GM18499 (cell line): ENCODE measurements at regions not wholly inside any gene's neighbourhood (a gene's known extent, or its start where the extent isn't known, plus 50 kb on each side); places are given as distances from the start of the nearest gene placed in this dataset.

Experiments
- ATAC-seq: cut with Tn5 transposase; IDR thresholded peaks from one replicate; pipeline ENCODE4 v1.9.1; 2021; ENCODE audit warnings: moderate number of reproducible peaks; ENCODE audit not compliant: insufficient read depth, unreplicated experiment

GRCh38 chr10:4470231-4470835 lies 355.7 kb upstream of the AKR1E2 start:
- ATAC-seq = no peak

GRCh38 chr10:4467481-4467880 lies 358.5 kb upstream of the AKR1E2 start:
- ATAC-seq = no peak

GRCh38 chr10:4460267-4460666 lies 365.7 kb upstream of the AKR1E2 start:
- ATAC-seq = no peak

- ATAC-seq = no peak
Measured at GRCh38 chr10:4459531-4459930, 366.5 kb upstream of the AKR1E2 start.

GRCh38 chr10:4457597-4457996 lies 368.4 kb upstream of the AKR1E2 start:
- ATAC-seq = no peak

- no peak for ATAC-seq
Measured at GRCh38 chr10:4456776-4457175, 369.2 kb upstream of the AKR1E2 start.

- ATAC-seq = no peak
Measured at GRCh38 chr10:4456279-4456678, 369.7 kb upstream of the AKR1E2 start.

GRCh38 chr10:4453950-4454349 lies 372.1 kb upstream of the AKR1E2 start:
- ATAC-seq = no peak

- ATAC-seq = no peak
Measured at GRCh38 chr10:4453276-4453675, 372.7 kb upstream of the AKR1E2 start.

- no peak for ATAC-seq
Measured at GRCh38 chr10:4450981-4451908, 374.8 kb upstream of the AKR1E2 start.

GRCh38 chr10:4450169-4450568 lies 375.8 kb upstream of the AKR1E2 start:
- no peak for ATAC-seq

GRCh38 chr10:4448030-4448429 lies 378.0 kb upstream of the AKR1E2 start:
- ATAC-seq = no peak

- ATAC-seq = no peak
Measured at GRCh38 chr10:4443419-4443818, 382.6 kb upstream of the AKR1E2 start.

- no peak for ATAC-seq
Measured at GRCh38 chr10:4442296-4442695, 383.7 kb upstream of the AKR1E2 start.

- no peak for ATAC-seq
Measured at GRCh38 chr10:4440260-4440659, 385.7 kb upstream of the AKR1E2 start.

GRCh38 chr10:4437791-4438190 lies 388.2 kb upstream of the AKR1E2 start:
- ATAC-seq = no peak

- no peak for ATAC-seq
Measured at GRCh38 chr10:4437061-4437460, 388.9 kb upstream of the AKR1E2 start.

- no peak for ATAC-seq
Measured at GRCh38 chr10:4436103-4436502, 389.9 kb upstream of the AKR1E2 start.

GRCh38 chr10:4434516-4435071 lies 391.4 kb upstream of the AKR1E2 start:
- ATAC-seq = no peak

GRCh38 chr10:4434105-4434504 lies 391.9 kb upstream of the AKR1E2 start:
- ATAC-seq = no peak

- ATAC-seq = no peak
Measured at GRCh38 chr10:4431114-4431863, 394.7 kb upstream of the AKR1E2 start.
